ENCODE measurements at regions not wholly inside any gene's neighbourhood (a gene's known extent, or its start where the extent isn't known, plus 50 kb on each side); places are given as distances from the start of the nearest gene placed in this dataset.
"Not testable (repeated sequence)": the region's sequence is repeated elsewhere in the genome, so short reads cannot be mapped to it uniquely, and the experiment has no call there.

DNA sequence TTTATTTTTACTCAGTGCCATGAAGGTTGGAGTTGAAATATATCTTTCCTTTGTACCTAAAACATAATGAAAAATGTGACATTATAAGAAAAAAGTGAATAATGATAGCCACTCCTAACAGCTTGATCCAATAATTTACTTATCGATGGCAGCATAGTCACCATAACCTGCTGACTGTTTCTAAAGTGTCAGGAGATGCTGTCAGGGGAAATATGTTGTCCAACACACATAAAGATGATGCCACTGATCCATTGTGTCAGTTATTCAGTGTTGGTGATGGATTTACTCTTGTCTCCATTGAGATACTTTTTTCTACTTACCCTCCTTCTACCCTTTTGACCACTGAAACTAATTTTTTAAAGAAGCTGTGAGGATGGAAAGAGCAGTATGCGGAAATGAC is 1006.9 kb upstream of the TMEFF2 start:
- DNase-seq (ENCODE audit: insufficient read length) (no peak), FAIRE-seq (no peak)
- TF ChIP-seq TAF1 (IDR thresholded peaks at IDR 0.05; ENCODE audit: borderline replicate concordance, low read depth, low read length): no peak
- TF ChIP-seq POLR2AphosphoS5 (IDR thresholded peaks at IDR 0.05; ENCODE audit: low read depth, low read length): no peak
- TF ChIP-seq POLR2A (IDR thresholded peaks at IDR 0.05; ENCODE audit: low read depth, low read length): no peak

DNA sequence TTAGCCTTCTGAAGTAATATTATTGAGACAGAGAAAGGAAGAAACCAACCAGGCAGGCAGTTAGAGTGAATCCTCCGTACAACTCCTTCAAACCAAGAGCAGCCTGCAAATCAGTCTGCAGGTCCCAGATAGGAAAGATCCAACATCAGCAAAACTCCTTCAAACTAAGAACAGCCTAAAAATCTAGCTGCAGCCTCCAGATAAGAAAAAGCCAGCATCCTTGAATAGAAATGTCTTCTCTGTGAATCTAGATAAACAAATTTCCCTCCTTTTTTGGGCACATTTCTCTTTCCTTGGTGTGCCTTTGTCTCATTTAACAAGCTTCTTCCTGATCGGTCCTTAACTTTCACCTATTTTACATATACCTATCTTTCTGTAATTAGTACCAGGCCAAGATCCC is 1004.6 kb upstream of the TMEFF2 start:
- FAIRE-seq (no peak), DNase-seq (ENCODE audit: insufficient read length) (no peak)
- TF ChIP-seq POLR2A (IDR thresholded peaks at IDR 0.05; ENCODE audit: low read depth, low read length): no peak

DNA sequence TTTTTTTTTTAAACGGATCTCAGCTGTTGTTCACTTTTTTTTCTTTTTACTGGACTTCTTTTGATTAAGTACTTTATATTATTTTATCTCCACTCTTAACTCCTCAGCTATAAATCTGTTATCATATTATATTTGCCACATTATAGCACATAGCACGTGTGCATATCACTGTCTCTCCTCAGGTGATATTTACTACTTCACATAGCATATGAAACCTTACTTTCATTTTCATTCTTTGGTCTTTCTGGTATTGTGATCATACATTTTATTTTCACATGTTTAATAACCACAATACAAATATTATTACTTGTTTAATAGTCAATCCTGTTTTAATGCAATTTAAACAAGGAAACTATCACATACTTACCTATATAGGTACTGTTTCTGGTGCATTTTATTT is 993.1 kb upstream of the TMEFF2 start:
- no peak for DNase-seq (ENCODE audit: insufficient read length)
- no peak for TF ChIP-seq POLR2A (IDR thresholded peaks at IDR 0.05; ENCODE audit: low read depth, low read length)
- TF ChIP-seq POLR2AphosphoS5 (IDR thresholded peaks at IDR 0.05; ENCODE audit: low read depth, low read length): no peak
- no peak for TF ChIP-seq TAF1 (IDR thresholded peaks at IDR 0.05; ENCODE audit: borderline replicate concordance, low read depth, low read length)
- no peak for FAIRE-seq

DNA sequence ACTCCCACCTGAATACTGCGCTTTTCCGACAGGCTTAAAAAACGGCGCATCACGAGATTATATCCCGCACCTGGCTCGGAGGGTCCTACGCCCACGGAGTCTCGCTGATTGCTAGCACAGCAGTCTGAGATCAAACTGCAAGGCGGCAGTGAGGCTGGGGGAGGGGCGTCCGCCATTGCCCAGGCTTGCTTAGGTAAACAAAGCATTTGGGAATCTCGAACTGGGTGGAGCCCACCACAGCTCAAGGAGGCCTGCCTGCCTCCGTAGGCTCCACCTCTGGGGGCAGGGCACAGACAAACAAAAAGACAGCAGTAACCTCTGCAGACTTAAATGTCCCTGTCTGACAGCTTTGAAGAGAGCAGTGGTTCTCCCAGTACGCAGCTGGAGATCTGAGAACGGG is 976.2 kb upstream of the TMEFF2 start:
- not testable (repeated sequence) for DNase-seq (ENCODE audit: insufficient read length); FAIRE-seq

DNA sequence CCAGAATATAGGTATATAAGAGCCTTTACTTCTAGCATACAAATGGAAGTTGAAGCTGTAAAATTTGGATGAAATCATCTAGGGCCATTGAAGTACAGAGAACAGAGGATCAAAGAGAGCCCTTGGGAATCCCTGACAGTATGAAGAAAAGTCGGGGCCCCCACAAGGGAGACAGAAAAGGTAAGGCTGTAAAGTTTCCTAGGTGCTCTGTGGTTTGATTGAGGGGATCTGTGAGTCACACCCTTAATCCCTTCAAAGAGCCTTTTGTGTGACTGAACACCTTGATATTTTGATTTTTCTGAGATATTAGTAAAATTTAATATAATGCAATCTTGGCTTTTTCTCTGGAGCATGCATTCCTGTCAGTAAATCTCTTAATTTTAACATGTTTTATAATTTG is 961.7 kb upstream of the TMEFF2 start:
- DNase-seq (ENCODE audit: insufficient read length): no peak
- no peak for FAIRE-seq
- TF ChIP-seq POLR2AphosphoS5 (IDR thresholded peaks at IDR 0.05; ENCODE audit: low read depth, low read length): no peak

DNA sequence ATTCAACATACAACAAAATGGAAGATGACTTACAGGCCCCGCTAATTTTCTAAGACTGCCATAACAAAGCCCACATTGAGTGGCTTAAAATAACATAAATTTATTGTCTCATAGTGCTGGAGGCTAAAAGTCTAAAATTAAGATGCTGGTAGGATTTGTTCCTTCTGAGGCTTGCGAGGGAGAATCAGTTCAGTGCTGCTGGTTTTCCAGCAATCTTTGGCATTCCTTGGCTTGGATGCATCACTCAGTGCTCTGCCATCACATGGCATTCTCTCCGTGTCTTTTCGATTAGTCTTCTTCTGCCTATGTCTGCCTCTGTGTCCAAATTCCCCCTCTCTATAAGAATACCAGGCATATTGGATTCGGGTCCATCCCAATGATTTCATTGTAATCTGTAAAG is 959.3 kb upstream of the TMEFF2 start:
- DNase-seq (ENCODE audit: insufficient read length): no peak
- TF ChIP-seq TAF1 (IDR thresholded peaks at IDR 0.05; ENCODE audit: borderline replicate concordance, low read depth, low read length) (no peak), POLR2AphosphoS5 (IDR thresholded peaks at IDR 0.05; ENCODE audit: low read depth, low read length) (no peak), POLR2A (IDR thresholded peaks at IDR 0.05; ENCODE audit: low read depth, low read length) (no peak)

DNA sequence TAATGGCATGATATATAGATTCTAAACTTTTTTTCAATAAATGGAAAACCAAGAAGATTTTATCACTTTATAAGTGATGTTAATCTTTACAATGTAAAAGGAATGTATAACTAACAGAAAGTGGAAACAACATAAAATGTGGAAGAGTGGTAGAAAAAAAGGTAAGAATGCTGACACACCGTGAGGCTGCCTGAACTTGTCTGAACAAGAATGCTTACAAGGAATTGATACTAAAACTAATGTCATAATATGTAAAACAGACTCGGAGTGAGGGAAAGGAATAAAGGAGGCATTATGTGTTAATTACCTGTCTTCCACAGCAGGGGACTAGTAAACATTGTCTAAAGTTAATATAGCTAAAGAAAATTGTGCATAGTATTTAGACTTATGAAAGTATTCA is 958.8 kb upstream of the TMEFF2 start:
- FAIRE-seq: no peak
- DNase-seq (ENCODE audit: insufficient read length): no peak
- TF ChIP-seq TAF1 (IDR thresholded peaks at IDR 0.05; ENCODE audit: borderline replicate concordance, low read depth, low read length): no peak
- TF ChIP-seq POLR2A (IDR thresholded peaks at IDR 0.05; ENCODE audit: low read depth, low read length): no peak
- no peak for TF ChIP-seq POLR2AphosphoS5 (IDR thresholded peaks at IDR 0.05; ENCODE audit: low read depth, low read length)

More for the DNA sequence above, 959.3 kb upstream of the TMEFF2 start:
- FAIRE-seq: no peak

DNA sequence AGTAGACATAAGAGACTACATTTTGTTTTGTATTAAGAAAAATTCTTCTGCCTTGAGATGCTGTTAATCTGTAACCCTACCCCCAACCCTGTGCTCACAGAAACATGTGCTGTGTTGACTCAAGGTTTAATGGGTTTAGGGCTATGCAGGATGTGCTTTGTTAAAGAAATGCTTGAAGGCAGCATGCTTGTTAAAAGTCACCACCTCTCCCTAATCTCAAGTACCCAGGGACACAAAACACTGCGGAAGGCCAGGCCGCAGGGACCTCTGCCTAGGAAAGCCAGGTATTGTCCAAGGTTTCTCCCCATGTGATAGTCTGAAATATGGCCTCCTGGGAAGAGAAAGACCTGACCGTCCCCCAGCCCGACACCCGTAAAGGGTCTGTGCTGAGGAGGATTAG is 947.7 kb upstream of the TMEFF2 start:
- not testable (repeated sequence) for DNase-seq (ENCODE audit: insufficient read length); FAIRE-seq

DNA sequence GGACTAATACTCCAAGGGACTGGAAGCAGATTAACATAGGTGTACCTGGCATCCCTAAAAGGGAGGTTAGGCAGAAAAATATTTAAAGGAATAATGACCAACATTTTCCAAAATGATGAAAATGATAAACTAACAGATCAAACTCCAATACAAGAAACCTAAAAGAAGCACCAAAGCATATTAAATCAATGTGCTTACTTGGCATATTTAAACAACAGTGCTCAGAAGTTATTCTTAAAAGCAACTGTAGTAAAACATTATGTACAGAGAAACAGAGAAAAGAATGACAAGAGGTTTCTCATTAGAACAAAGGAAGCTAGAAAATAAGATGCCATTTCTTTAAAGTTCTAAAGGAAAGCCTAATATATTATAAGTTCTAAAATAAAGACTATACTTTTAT is 947.3 kb upstream of the TMEFF2 start:
- DNase-seq (ENCODE audit: insufficient read length) (no peak), FAIRE-seq (no peak)
- TF ChIP-seq POLR2A (IDR thresholded peaks at IDR 0.05; ENCODE audit: low read depth, low read length) (no peak), POLR2AphosphoS5 (IDR thresholded peaks at IDR 0.05; ENCODE audit: low read depth, low read length) (no peak), TAF1 (IDR thresholded peaks at IDR 0.05; ENCODE audit: borderline replicate concordance, low read depth, low read length) (no peak)

DNA sequence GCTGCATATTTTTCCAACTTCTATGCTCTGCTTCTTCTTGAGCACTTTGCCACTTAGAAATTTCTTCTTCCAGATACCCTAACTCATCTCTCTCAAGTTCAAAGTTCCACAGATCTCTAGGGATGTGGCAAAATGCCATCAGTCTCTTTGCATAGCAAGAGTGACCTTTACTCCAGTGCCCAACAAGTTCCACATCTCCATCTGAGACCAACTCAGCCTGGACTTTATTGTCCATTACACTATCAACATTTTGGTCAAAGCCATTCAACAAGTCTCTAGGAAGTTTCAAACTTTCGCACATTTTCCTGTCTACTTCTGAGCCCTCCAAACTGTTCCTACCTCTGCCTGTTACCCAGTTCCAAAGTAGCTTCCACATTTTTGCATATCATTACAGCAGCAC is 946.2 kb upstream of the TMEFF2 start:
- DNase-seq (ENCODE audit: insufficient read length): not testable (repeated sequence)

DNA sequence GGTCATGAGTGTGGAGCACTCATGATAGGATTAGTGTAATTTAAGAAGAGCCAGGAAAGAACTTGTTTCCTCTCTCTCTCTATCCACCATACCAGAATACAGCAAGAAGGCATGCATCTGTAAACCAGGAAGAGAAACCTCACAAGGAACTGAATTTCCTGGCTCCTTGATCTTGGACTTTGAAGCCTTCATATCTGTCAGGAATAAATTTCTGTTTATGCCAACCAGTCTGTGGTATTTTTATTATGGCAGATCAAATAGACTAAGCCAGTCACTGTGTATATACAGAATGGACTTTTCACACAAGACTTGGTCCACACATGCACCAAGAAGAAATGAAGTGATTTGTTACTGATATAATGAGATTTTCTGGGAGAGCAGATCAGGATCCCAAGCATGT is 930.1 kb upstream of the TMEFF2 start:
- FAIRE-seq (no peak), DNase-seq (ENCODE audit: insufficient read length) (no peak)
- TF ChIP-seq POLR2A (IDR thresholded peaks at IDR 0.05; ENCODE audit: low read depth, low read length) (no peak), POLR2AphosphoS5 (IDR thresholded peaks at IDR 0.05; ENCODE audit: low read depth, low read length) (no peak), TAF1 (IDR thresholded peaks at IDR 0.05; ENCODE audit: borderline replicate concordance, low read depth, low read length) (no peak)

More for the DNA sequence above, 946.2 kb upstream of the TMEFF2 start:
- not testable (repeated sequence) for FAIRE-seq

DNA sequence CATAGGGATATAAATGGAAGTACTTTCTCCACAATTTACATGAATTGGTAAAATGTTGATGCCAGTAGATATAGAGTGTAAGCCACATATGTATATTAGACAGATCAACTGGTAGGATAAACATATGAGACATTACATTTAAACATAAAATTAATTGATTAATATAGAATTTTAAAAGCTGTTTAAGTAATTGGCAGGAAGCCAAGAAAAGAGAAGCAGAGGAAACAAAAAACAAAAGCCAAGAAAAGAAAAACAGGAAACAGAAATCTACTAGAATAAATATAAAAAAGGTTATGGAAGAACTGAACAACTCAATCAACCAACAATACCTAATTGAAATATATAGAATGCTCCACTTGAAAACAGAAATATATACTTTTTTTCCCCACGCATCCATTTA is 920.1 kb upstream of the TMEFF2 start:
- DNase-seq (ENCODE audit: insufficient read length) (no peak), FAIRE-seq (no peak)
- no peak for TF ChIP-seq POLR2AphosphoS5 (IDR thresholded peaks at IDR 0.05; ENCODE audit: low read depth, low read length)
- TF ChIP-seq TAF1 (IDR thresholded peaks at IDR 0.05; ENCODE audit: borderline replicate concordance, low read depth, low read length): no peak
- no peak for TF ChIP-seq POLR2A (IDR thresholded peaks at IDR 0.05; ENCODE audit: low read depth, low read length)

DNA sequence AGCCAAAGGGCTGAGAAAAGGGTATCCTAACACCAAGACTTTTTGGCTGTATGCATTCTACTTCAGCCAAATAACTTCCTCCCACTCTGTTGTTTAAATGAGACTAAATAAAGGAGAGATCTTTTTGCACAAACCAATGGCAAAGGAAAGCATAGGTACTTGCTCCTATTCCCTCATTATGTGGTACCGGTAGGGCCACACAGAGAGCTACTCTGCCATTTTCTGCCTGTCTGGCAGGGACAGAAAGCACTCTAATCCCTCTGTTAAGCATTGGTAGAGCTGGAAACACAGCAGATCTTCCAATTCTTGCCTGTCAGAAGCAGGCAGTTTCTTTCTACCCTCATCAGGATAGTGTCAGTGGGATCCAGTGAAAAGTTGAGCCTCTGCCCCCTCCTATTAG is 918.3 kb upstream of the TMEFF2 start:
- TF ChIP-seq POLR2AphosphoS5 (IDR thresholded peaks at IDR 0.05; ENCODE audit: low read depth, low read length) (no peak), TAF1 (IDR thresholded peaks at IDR 0.05; ENCODE audit: borderline replicate concordance, low read depth, low read length) (no peak), POLR2A (IDR thresholded peaks at IDR 0.05; ENCODE audit: low read depth, low read length) (no peak)
- DNase-seq (ENCODE audit: insufficient read length) (no peak), FAIRE-seq (no peak)

DNA sequence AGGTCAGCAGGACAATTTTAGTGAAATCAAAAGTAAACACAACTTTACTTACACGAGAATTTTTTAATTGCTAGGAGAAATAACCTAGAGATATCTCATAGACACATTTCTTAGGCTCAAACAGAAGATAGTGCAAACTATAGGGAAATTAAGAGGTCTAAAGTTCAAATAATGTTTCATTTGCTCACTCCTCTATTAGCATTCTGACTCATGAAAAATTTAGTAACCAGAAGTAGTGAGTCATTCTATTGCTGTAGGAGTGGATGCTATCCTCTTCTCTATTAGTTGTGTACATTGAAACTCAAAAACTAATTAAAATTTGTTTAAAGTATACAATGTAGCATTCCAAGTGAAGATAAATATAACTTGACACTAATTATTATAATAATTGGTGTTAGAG is 908.3 kb upstream of the TMEFF2 start:
- DNase-seq (ENCODE audit: insufficient read length) (no peak), FAIRE-seq (no peak)
- TF ChIP-seq POLR2AphosphoS5 (IDR thresholded peaks at IDR 0.05; ENCODE audit: low read depth, low read length) (no peak), TAF1 (IDR thresholded peaks at IDR 0.05; ENCODE audit: borderline replicate concordance, low read depth, low read length) (no peak), POLR2A (IDR thresholded peaks at IDR 0.05; ENCODE audit: low read depth, low read length) (no peak)

Data from GM12892 (cell line).